ENCODE measurements at regions not wholly inside any gene's neighbourhood (a gene's known extent, or its start where the extent isn't known, plus 50 kb on each side); places are given as distances from the start of the nearest gene placed in this dataset.

DNA sequence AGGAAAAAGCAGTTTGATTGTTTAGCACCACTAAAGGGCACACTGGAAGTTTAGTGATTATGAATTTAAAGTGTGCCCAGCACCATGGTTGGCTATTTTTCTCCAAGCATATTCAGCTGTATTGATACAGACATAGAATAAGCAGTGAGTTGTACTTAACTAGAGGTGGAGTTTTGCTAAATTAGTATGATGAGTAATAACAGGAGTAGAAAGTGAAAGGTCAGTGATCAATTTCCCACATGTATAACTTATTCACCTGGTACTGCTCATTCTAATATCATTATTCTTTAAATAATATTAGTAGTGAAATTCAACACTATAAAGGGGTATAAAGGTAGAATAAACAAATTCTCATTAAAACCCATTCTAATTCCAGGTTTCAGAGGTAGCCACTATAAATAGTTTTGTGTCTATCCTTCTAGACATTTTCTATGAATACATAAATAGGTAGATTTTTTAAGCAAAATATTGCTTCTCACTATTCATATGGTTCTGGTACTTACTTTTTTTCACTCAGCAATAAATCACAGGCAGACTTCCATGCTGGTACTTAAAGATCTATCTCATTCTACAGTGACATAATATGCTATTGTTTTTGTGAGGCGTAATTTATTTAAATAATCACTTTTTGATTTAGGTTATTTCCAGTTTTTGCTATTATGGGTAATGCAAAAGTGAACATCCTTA is 732.9 kb downstream of the VGLL3 start:
- no peak for DNase-seq

DNA sequence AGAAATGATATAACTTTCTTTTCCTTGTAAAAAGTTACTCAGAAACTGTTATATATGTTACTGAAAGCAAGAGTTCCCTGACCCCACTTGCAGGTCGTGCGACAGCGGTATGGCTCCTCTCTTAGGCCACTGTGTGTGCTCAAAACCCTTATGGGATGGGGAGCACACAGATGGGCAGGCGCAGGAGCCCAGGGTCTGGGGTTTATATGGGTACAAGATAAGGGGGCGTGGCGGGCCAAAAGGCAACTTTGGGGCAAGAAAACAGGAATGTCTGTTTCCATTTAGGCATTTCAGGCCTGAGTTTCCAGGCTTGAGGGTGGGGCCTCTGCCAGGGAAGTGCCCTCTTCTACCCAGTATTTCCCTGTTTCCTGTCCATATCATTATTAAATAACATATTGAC is 736.5 kb downstream of the VGLL3 start:
- DNase-seq, result no peak

DNA sequence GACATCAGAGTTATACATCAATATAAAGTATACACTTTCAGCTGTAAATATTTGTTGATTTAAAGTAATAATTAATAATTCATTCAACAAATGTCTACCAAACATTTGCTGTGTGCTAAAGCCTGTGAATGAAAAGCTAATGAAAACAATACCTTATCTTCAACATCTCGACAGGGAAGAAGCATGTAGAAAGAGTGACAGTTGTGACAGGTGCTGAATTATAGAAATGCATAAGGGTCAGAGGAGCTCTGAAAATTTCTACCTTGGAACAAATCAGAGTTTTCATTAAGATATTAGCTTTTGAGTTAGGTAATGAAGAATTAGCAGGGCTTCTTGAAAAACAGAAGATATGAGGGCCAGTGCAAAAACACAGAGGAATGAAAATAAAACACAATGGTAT is 739.2 kb downstream of the VGLL3 start:
- DNase-seq, result no peak

DNA sequence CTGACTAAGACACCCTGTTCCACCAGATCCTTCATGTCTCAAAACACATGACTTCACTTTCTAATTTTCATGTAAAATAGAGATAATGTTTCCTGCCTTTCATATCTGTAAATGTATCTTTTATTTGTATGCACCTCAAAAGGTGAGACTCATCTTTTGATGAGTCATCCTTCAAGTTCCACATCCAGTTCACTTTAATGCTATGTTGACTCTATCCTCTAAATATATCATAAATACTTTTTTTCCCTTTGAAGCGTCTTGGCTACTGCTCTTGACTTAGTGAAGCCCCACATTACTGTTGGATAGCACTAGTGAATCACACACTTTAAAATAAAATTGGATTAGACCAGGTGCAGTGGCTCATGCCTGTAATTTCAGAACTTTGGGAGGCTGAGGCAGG is 741.1 kb downstream of the VGLL3 start:
- no peak for DNase-seq

DNA sequence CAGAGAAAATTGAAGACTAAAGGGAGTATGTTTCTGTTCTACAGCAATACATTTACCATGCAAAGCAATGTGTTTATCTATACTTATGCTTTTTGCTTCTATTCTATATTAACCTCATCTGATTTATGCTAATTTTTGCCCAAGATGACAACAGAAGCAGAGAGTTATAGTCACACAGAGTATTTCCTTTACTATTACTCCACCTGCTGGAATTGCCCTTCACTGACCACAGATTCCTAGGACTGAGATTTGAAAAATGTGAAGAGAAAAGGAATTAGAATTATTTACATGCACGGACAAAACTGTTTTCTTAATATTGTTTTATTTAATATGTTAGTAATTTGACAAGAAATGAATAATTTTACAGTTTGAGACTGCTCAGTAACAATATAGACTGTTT is 745.6 kb downstream of the VGLL3 start:
- no peak for DNase-seq

DNA sequence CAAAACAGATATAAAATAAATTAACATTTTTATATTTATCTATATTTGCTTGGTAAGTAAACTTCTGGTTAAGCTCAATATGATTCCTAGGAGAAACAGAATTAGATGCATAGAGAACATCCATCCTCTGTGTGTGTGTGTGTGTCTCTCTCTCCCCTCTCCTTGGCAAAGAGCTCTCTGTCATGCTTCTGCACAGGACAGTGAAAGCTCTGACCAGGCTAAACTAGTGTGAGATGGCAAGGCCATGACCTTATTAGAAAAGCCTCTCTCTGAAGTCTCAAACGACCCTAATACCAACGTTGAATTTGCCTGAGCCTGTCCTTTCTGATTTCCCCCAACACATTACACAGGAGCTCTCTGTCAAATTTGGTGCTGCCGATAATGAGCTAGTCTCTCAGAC is 746.0 kb downstream of the VGLL3 start:
- DNase-seq, result no peak

DNA sequence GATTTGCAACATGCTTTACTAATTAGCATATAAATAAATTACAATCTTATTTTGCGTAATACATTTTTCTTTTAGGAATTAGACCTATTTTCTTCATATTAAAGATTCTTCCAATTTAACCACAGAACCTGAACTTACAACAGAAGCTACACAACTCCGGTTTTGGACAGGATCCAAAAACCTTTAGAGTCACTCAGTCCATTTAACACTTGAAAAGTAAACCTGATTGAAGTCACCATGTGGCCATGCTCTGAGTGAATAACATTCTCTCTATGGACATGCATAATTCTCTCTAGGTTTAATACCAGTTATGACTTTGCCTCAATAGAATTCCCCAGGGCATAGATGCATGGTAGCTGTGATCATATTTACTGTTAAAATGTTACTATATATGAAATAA is 751.0 kb downstream of the VGLL3 start:
- DNase-seq, result peak; percentile 12

DNA sequence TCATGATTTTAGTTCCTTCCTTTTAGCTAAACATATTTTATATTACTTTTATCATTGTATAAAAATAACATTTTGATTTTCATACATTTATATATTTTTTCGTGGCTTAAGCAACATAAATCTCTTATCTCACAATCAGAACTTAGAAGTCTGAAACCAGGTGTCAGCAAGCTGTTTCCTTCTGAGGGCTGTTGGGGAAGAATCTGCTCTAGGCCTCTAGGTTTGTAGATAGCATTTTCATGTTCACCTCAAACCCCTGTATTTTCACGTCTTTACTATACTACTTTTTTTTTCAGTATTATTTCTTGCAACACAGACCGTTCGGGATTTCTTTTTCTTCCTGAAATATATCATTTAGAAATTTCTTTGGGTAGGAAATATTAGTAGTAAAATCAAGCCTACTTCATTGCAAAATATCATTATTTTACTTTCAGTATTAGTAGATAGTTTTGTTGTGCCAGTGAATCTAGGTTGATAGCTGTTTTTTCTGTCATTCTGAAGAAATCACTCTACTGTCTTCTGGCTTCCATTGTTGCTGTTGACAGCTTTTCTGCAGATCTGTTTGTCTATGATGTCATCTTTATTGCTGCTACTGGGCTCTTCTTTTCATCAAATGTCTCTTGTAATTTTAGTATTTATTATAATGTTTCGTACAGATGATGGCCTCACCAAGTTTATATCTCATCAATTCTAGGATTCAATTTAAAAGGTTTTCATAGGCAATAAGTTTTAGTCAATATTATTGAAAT is 756.3 kb downstream of the VGLL3 start:
- DNase-seq, result no peak

DNA sequence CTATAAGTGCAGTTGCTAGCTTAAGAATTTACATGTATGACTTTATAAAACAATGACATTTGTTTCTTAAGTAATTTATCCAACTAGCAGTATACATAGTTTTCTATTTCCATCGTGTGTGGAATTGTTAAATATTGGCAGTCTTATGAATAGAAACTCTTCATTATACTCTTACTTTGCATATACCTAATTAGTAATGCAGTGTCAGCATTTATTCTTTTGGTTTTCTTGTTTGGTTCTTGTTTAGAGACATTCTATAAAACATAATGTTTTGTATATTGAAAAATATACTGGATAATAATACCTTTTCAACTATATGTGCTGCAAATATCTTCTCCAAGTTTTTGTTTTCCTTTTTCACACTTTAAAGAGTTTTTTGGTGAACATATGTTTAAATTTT is 760.2 kb downstream of the VGLL3 start:
- no peak for DNase-seq

DNA sequence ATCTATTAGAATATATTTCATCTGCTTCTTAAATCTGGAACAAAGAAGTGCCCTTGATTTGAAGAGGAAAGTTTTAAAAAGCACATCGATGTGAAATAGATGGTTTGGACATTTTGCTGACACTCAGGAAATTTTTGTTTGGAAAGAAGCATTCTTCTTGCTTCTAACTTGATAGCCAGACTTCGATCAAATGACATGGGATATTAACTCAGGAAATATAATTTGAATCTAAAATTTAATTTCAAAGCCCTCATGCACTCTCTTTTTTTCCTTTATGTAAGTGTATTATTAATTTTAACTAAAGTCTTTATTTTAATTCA is 761.2 kb downstream of the VGLL3 start:
- no peak for DNase-seq

DNA sequence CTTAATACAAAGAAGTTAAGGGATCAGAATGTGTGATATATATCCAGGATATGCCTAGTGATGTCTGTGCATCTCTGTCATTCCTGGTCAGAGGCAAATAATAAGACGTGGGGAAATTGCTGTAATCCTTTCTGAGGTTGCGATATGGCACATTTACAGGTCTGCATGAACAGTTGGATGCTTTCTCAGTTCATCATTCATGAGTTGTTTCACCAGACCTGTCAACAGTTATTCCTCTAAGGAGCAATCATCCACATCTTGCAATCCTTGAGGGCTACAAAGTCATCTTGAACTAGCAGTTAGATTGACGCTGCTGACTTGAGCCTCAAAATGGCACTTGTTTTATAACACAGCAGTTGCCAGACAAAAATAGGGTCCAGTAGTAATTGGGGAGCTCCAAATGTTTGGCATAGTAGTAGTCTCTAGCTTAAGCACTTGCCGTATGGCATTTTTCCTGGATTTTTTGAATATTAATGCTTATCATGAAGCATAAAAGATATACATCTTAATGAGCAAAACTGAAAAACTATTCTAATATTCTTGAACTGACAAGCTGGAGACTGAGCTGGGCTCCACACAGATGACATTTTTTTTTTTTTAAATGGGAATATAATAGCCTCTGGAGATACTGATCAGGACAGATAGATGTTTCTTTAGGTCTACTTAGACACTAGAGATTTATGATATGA is 761.7 kb downstream of the VGLL3 start:
- peak; percentile 59 for DNase-seq

DNA sequence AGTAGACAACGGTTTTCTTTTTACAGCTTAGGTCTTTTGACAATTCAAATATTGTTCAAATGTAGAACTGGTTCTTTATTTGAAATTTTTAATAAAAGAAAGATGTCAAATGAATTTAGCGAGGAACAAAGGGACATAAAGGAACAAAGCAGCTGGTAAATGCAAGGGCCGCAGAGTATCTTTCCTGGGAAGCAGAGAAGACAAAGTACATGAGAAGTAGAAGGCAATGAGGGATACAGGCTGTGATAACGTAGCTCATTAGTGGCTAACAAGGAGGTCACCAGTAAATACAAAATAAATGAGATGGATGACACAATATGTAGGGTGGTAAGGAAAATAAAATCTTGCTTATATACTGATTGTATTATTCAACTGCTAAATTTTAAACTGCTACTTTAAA is 762.8 kb downstream of the VGLL3 start:
- DNase-seq, result no peak

DNA sequence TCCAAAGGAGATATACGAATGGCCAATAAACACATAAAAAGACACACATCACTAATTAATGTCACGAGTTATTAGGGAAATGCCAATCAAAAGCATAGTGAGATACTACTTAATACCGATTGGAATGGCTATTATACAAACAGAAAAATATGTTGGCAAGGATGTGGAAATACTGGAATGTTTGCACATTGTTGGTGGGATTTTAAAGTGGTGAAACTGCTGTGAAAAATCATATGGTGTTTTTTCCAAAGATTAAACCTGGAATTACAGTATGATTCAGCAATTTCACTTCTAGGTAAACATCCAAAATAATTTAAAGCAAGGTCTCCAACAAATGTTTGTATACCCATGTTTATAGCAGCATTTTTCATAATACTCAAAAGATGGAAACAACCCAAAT is 765.5 kb downstream of the VGLL3 start:
- DNase-seq, result peak; percentile 32

DNA sequence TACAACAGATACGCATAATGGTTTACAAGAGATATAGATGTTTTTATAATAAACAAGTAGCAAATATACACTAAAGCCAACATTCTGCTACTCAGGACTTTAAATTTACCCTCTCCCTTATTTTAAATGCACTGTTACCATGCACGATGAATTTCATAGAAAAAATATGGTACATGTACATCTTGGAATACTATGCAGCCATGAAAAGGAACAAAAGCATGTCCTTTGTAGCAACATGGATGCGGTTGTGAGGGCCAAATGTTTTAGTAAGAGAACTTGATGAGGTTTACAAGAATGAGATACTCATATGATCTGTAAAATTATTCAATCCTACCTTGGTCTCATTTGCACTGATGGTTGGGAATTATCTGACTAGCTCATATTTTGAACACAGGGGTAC is 769.3 kb downstream of the VGLL3 start:
- DNase-seq, result no peak

DNA sequence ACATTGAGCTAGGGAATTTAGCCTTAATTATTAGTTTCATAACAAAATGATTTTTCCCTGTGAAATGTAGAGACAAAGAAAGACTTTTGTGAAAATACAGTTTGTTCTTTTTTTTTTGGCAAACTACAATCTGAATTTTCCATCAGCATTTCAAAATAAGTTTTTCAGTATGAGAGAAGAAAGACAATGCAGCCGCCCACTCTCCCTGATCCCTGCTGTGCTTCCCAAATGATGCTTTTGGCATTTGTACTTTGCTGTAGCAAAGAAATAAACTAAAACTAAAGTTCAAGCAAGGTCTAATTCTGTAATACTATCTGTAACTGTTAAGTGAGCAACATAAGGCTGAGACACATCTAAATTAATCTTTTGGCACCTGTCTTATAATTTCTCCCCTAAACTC is 782.2 kb downstream of the VGLL3 start:
- no peak for DNase-seq

DNA sequence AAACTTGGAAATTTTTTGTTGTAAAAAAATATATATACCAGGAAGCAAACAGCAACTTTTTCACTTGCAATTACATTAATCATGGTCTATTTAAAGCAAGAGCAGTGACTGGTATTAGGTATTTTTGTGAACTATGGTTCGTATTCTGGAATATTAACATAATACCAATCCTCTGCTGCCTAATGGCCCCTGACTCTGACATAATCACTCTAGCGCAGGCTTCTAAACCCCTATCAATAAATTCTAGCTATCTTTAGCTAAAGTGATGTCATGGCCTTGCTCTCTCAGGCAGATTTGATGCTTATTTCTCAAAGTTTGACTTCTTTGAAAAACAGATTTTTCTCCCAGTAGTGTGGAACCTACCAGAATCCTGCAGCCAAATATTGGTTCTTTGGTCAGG is 808.3 kb downstream of the VGLL3 start:
- DNase-seq, result no peak

DNA sequence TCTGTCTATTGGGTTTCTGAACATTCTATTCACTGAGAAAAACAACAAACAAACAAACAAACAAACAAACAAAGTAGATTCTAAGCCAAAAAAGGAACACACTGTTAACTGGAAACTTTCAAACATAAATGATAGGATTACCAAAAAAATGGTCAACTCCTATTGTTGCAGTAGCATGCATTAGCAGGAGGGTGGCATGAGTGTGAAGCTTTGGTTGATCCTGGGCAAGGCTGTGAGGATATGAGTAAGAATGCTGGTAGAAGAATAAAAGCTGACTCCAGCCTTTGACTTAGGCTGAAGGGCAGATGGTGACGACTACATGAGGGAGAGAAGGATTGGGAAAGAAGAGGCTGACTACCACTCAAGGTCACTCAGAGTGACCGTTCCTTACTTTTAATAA is 810.3 kb downstream of the VGLL3 start:
- no peak for DNase-seq

DNA sequence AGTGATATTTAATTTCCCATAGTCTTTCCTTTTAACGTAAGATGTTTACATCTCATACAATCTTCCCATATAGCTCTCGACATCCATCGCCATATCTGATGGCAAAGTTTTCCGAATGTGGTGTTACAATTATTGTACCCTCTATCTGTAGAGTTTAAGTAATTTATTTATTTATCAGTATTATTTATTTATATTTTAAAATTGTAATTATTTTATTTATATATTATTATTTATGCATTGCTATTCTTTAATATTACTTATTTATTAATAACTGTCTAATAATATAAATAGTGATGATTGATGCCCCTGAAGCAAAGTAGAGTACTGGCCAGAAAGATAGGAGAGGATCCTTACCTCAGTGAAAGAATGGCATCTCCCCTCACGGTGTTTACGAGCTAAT is 812.9 kb downstream of the VGLL3 start:
- DNase-seq, result no peak

DNA sequence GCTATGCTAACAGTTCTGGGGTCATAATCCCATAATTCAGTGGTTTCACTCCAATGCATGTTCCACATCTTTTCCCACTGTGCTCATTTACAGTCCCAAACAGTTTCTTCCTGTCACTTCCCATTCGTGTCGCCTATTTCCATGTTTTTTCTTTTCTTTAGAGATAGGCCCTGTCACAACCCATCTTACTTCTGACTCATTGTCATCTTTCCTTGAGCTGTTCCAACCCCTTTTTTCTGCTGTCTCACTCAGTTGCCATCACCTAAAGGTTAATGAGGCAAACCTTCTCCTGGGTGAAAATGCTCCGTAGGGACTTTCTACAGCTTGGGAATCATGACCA is 814.5 kb downstream of the VGLL3 start:
- DNase-seq, result no peak

DNA sequence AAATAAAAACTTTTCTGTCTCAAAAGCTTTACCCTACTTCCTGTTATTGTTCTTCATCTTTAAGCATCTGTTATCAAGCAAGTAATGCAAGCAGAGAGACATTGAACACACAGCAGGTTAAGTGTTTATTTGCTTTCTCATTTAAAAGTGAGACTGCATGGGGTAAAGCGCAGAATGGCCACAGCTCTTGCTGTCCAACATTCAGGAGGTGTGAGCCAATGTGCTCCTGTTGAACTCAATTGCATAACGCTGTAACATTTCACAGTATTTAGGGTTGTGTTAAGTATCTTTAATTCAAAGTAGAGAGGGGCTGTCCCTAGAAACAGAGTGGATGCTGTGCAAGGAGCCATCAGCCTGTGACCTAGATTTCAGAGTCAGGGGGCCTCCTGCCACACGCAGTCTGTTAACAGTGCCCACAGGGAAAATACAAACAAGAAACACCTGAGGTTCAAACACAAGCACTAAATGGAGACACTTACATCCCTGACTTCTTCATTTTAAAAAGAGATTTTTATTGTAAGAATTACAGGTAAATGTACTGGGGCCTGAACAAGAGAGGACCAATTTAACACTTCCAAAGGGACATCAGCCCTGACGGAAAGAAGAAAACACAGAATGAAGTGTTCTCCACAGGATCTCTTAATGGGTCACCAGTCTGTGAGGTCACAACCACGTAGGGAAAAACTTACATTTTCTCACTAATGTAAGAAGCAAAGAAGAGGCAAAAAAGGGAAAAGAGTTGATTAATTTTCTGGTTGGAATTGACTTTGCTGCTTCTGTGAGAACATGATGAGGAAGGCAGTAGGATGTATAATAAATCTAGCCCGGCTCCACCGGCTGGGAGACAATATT is 815.1 kb downstream of the VGLL3 start:
- no peak for DNase-seq

DNA sequence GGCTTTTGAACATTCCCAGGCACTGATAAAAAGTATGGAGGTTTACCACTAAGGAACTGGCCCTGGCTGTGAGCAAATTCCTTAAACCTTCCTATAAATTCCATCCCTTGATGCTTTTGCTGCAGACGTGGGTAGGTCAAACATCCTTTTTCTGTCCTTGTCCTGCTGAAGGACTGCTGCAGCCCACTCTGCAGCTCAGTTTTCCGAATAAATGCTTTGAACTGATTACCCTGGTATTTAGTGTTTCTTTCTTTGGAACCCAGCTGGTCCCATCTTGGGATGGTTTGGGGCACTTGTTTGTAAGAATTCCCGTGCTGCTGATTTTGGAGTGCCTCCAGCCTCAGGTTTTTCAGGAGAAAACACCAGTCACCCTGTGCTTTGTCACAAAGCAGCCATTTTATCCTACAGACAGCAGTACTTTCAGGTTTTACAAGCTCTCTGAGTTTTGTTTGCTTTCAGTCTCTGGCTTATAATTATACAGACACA is 815.9 kb downstream of the VGLL3 start:
- DNase-seq, result no peak

DNA sequence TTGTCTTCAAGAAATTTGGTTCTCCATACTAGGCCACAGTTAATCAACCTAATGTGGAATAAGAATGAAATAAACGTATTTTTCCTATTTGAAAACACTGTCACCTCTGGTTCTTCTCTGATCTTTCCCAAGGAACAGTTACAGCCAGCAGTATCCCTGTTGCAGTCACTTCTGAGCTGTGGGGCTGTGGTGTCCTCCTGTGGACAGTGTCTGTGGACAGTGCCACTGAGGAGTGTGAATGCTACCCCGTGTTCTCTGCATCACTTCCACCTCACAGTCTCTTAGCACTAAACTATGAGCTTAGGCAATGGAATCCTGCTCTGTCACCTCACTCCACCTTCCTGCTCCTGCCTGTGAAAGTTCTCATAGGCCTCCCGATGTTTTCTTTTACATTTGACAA is 817.5 kb downstream of the VGLL3 start:
- no peak for DNase-seq

DNA sequence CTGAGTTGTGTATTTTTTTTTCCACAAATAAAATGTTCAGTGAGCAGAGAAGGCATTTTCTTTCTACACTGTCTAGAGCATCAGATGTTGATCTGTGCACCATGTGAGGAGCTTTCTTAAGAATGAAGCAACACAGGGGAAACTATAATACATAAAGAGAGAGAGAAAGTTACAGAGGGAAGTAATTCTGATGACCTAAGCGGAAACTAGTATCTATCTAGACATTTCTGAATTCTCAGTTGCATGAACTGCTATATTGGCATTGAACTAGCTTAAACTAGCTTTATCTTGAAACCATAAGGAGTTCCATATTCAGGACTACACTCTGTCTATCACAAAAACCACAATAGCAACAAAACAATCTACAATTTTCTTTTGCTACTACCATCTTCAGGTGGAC is 822.4 kb downstream of the VGLL3 start:
- no peak for DNase-seq
